NT2/D1 (cell line): ENCODE measurements at regions not wholly inside any gene's neighbourhood (a gene's known extent, or its start where the extent isn't known, plus 50 kb on each side); places are given as distances from the start of the nearest gene placed in this dataset.

ENCODE experiments used
- DNase-seq: peaks from one replicate; pipeline ENCODE4 v3.0.0-alpha.2; 2011; ENCODE audit warnings: low read depth, low spot score
- H3K27me3 ChIP-seq: 2 replicates; pipeline ENCODE4 v1.6.0; 2011; ENCODE audit warnings: mild to moderate bottlenecking; ENCODE audit not compliant: insufficient read length, insufficient read depth
- H3K36me3 ChIP-seq: 2 replicates; pipeline ENCODE4 v1.6.1; 2011; ENCODE audit warnings: mild to moderate bottlenecking, low read length, mixed read lengths; ENCODE audit not compliant: insufficient read depth, insufficient read length
- H3K4me1 ChIP-seq: 2 replicates; pipeline ENCODE4 v1.5.1; 2011; ENCODE audit not compliant: insufficient read depth, insufficient read length
- H3K4me3 ChIP-seq: 2 replicates; pipeline ENCODE4 v1.5.1; 2011; ENCODE audit warnings: low read depth; ENCODE audit not compliant: insufficient read length
- H3K9ac ChIP-seq: 2 replicates; pipeline ENCODE4 v1.6.0; 2011; ENCODE audit warnings: low read depth; ENCODE audit not compliant: insufficient read length
- H3K9me3 ChIP-seq: 2 replicates; pipeline ENCODE4 v1.5.1; 2011; ENCODE audit warnings: mild to moderate bottlenecking, low read length; ENCODE audit not compliant: insufficient read depth
- SUZ12 ChIP-seq: IDR thresholded peaks from 2 replicates; pipeline ENCODE4 v1.6.1; 2011; ENCODE audit not compliant: insufficient read length, insufficient read depth; ENCODE audit errors: extremely low read depth
- YY1 ChIP-seq: IDR thresholded peaks from 2 replicates; pipeline ENCODE4 v1.6.1; 2011; ENCODE audit not compliant: insufficient read length, insufficient read depth
- ZNF274 ChIP-seq: IDR thresholded peaks from 2 replicates; pipeline ENCODE4 v1.6.1; 2011; ENCODE audit warnings: mild to moderate bottlenecking, low read depth, low read length

GRCh38 chr10:131655101-131655849 lies 245.5 kb upstream of the PPP2R2D start:
- no peak overlapping the region for H3K4me3 ChIP-seq
- peaks cover 21% of the 10 kb centered on the region for H3K27me3 ChIP-seq
- no peak for TF ChIP-seq YY1
- TF ChIP-seq ZNF274, result no peak
- no peak for TF ChIP-seq SUZ12
- H3K4me1 ChIP-seq, result peaks cover 22% of the 10 kb centered on the region
- no peak overlapping the region for H3K9ac ChIP-seq
- no peak for DNase-seq
- H3K9me3 ChIP-seq, result peaks cover 6% of the 10 kb centered on the region; the same call in 1 of the 2 replicates
- no peaks in the 10 kb centered on the region for H3K36me3 ChIP-seq

DNA sequence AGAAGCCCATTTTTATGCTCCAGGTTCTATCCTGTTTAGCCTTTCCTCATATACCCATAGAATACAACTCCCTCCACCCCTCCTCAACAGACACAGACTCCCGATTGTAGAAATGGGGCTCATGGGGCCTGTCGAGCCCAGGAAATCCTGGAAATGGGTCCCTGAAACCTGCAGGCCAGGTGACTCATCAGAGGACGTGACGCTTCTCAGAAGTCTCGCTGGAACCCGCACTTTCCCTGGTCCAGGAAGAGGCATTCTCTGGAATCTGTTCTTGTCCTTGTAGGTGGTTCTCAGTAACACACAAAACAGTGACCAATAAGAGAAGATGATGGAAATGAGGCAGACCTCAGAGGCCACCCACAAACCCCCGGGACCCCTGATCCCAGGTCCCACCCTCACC lies 244.8 kb upstream of the PPP2R2D start:
- Histone ChIP-seq H3K9ac (no peak overlapping the region), H3K4me1 (peaks cover 15% of the 10 kb centered on the region), H3K4me3 (no peak overlapping the region), H3K36me3 (no peaks in the 10 kb centered on the region), H3K9me3 (peaks cover 9% of the 10 kb centered on the region; the same call in 1 of the 2 replicates), H3K27me3 (peaks cover 21% of the 10 kb centered on the region)
- TF ChIP-seq SUZ12, result no peak
- no peak for TF ChIP-seq YY1
- TF ChIP-seq ZNF274, result no peak
- no peak for DNase-seq

- H3K9me3 ChIP-seq, result peaks cover 9% of the 10 kb centered on the region; the same call in 1 of the 2 replicates
- TF ChIP-seq SUZ12 (no peak), ZNF274 (no peak), YY1 (no peak)
- no peak for DNase-seq
- H3K4me3 ChIP-seq, result no peak overlapping the region
- H3K9ac ChIP-seq, result no peak overlapping the region
- H3K27me3 ChIP-seq, result peaks cover 21% of the 10 kb centered on the region
- no peaks in the 10 kb centered on the region for H3K36me3 ChIP-seq
- H3K4me1 ChIP-seq, result peaks cover 14% of the 10 kb centered on the region
Measured at GRCh38 chr10:131656431-131656841, 244.4 kb upstream of the PPP2R2D start.

- Histone ChIP-seq H3K4me1 (peaks cover 14% of the 10 kb centered on the region), H3K9me3 (peaks cover 9% of the 10 kb centered on the region; the same call in 1 of the 2 replicates), H3K4me3 (no peak overlapping the region), H3K36me3 (no peaks in the 10 kb centered on the region), H3K27me3 (peaks cover 16% of the 10 kb centered on the region), H3K9ac (no peak overlapping the region)
- no peak for TF ChIP-seq YY1
- DNase-seq, result no peak
Measured at GRCh38 chr10:131657318-131657984, 243.4 kb upstream of the PPP2R2D start.

DNA sequence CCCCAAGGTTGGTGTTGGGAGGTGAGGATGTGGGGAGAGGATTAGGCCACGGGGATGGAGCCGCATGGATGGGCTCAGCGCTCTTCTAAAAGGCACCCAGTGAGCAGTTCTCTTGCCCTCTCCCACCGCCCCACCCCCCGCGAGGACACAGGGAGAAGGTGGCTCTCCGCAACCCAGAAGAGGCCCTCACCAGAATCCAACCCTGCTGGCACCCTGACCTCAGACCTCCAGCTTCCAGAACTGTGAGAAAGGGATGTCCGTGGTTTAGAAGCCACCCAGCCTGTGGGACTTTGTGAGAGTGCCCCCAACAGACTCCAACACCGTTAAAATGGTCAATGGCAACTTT lies 242.8 kb upstream of the PPP2R2D start:
- no peaks in the 10 kb centered on the region for H3K36me3 ChIP-seq
- H3K9me3 ChIP-seq, result peaks cover 9% of the 10 kb centered on the region; the same call in 1 of the 2 replicates
- H3K27me3 ChIP-seq, result peaks cover 11% of the 10 kb centered on the region
- H3K9ac ChIP-seq, result no peak overlapping the region
- H3K4me1 ChIP-seq, result peaks cover 14% of the 10 kb centered on the region
- no peak overlapping the region for H3K4me3 ChIP-seq
- TF ChIP-seq YY1, result no peak
- TF ChIP-seq SUZ12, result no peak
- no peak for TF ChIP-seq ZNF274
- DNase-seq, result no peak

DNA sequence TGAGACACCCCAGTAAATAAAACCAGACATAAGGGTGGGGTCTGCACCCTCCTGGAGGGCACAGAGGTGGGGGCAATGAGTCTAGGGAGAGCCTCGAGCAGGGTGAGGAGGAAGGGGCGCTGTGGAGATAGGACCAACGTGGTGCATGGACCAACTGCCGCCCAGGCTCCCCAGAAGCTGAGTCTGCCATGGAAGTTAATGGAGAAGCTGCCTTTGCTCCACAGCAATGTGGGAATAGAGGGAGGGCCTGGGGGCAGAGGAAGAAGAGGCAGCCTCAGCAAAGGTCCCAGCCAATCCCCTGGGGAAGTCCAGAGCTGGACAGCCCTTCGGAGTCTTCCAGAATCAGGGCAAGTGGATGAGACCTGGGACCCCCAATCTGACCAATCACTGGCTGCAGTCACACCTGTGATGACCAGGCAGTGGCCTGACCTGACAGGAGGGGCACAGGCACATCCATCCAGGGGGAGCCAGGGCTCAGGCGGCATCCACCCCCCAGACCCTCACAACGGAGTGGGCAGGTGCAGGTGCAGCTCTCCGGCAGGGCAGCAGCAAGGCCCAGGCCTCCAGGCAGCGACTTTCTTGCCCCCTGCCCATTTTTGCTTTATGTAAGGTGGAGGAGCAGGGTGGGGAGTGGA lies 242.2 kb upstream of the PPP2R2D start:
- TF ChIP-seq ZNF274, result no peak
- TF ChIP-seq YY1, result no peak
- TF ChIP-seq SUZ12, result no peak
- DNase-seq, result no peak

DNA sequence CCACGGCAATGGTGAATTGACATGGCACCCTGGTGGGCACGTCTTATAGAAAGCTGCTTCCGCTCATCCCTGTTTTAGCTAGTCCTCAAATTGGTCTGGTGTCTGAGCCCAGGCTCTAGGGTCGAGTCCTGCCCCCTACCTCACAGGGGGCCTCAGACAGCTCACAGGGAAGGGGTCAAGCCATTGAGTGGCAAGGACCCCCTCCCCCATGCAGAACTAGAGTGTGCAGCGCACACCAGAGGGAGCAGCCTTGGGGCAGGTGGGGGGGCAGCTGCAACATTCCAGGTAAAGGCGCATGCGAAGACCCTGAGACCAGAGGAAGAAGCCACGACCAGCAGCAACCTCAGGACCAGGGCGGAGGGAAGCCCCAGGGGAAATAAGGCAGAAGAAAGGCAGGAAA lies 240.4 kb upstream of the PPP2R2D start:
- DNase-seq, result no peak
- Histone ChIP-seq H3K36me3 (no peaks in the 10 kb centered on the region), H3K4me1 (peaks cover 4% of the 10 kb centered on the region), H3K4me3 (no peak overlapping the region), H3K9me3 (peaks cover 20% of the 10 kb centered on the region; the same call in 1 of the 2 replicates), H3K9ac (no peak overlapping the region), H3K27me3 (no peaks in the 10 kb centered on the region)
- no peak for TF ChIP-seq SUZ12
- no peak for TF ChIP-seq ZNF274
- no peak for TF ChIP-seq YY1

More for the DNA sequence above, 242.2 kb upstream of the PPP2R2D start:
- H3K4me1 ChIP-seq, result peaks cover 18% of the 10 kb centered on the region
- peaks cover 6% of the 10 kb centered on the region for H3K27me3 ChIP-seq
- no peak overlapping the region for H3K4me3 ChIP-seq
- H3K9ac ChIP-seq, result no peak overlapping the region
- no peaks in the 10 kb centered on the region for H3K36me3 ChIP-seq
- peaks cover 9% of the 10 kb centered on the region; the same call in 1 of the 2 replicates for H3K9me3 ChIP-seq
